Endodermal cell (in vitro differentiated cells): ENCODE measurements at regions not wholly inside any gene's neighbourhood (a gene's known extent, or its start where the extent isn't known, plus 50 kb on each side); places are given as distances from the start of the nearest gene placed in this dataset.

Experiments
- DNase-seq: peaks from one replicate; pipeline ENCODE4 v3.0.0-alpha.2; 2017
- H3K27ac ChIP-seq: 2 replicates; pipeline ENCODE4 v1.5.1; 2013; ENCODE audit warnings: mild to moderate bottlenecking, low read depth, low read length, moderate library complexity
- H3K27me3 ChIP-seq: 2 replicates; pipeline ENCODE4 v1.6.1; 2013; ENCODE audit warnings: mild to moderate bottlenecking, low read length, moderate library complexity; ENCODE audit not compliant: insufficient read depth, control insufficient read depth, poor library complexity, severe bottlenecking
- H3K36me3 ChIP-seq: 2 replicates; pipeline ENCODE4 v1.7.0; 2013; ENCODE audit warnings: mild to moderate bottlenecking, low read length, moderate library complexity; ENCODE audit not compliant: control insufficient read depth, insufficient read depth
- H3K4me1 ChIP-seq: one replicate; pipeline ENCODE4 v1.7.0; 2013; ENCODE audit warnings: low read length; ENCODE audit not compliant: control insufficient read depth, insufficient read depth
- H3K4me3 ChIP-seq: 2 replicates; pipeline ENCODE4 v1.5.1; 2013; ENCODE audit warnings: mild to moderate bottlenecking, low read length, moderate library complexity
- H3K9ac ChIP-seq: 2 replicates; pipeline ENCODE4 v1.6.1; 2013; ENCODE audit warnings: mild to moderate bottlenecking, low read length, moderate library complexity; ENCODE audit not compliant: poor library complexity, severe bottlenecking; ENCODE audit errors: extremely low read depth
- H3K9me3 ChIP-seq: 2 replicates; pipeline ENCODE4 v1.6.1; 2013; ENCODE audit warnings: mild to moderate bottlenecking, low read length, moderate library complexity; ENCODE audit not compliant: control insufficient read depth
- H3K27ac Mint-ChIP-seq: 2 replicates; pipeline ENCODE4 v1.8.0; 2020; ENCODE audit warnings: mixed read lengths
- H3K27me3 Mint-ChIP-seq: 2 replicates; pipeline ENCODE4 v1.8.0; 2021; ENCODE audit warnings: mild to moderate bottlenecking, mixed read lengths; ENCODE audit not compliant: insufficient read depth
- H3K36me3 Mint-ChIP-seq: 2 replicates; pipeline ENCODE4 v1.8.0; 2020; ENCODE audit warnings: low read depth, mixed read lengths
- H3K4me1 Mint-ChIP-seq: 2 replicates; pipeline ENCODE4 v1.8.0; 2020; ENCODE audit warnings: mixed read lengths
- H3K4me3 Mint-ChIP-seq: 2 replicates; pipeline ENCODE4 v1.8.0; 2020; ENCODE audit warnings: mild to moderate bottlenecking, moderate library complexity, mixed read lengths
- H3K9me3 Mint-ChIP-seq: 2 replicates; pipeline ENCODE4 v1.8.0; 2020; ENCODE audit warnings: mild to moderate bottlenecking, mixed read lengths
- WGBS, 2 experiments: methylation state at CpG; one replicate each; pipeline versions ENCODE4 v1.1.5 to v1.1.7; 2013; ENCODE audit warnings: missing lambda C conversion rate in 2 of 2, mixed read lengths in 1 of 2; ENCODE audit not compliant: insufficient coverage in 1 of 2, insufficient read length in 1 of 2; 5-methylcytosine and 5-hydroxymethylcytosine counted together
- TF ChIP-seq, protein P1 (sequence below): fragments of 200-600 bp; sonication (generic); conservative IDR thresholded peaks from 2 replicates; pipeline ENCODE4 v1.5.0; 2021; ENCODE audit warnings: antibody characterized with exemption, mild to moderate bottlenecking

DNA sequence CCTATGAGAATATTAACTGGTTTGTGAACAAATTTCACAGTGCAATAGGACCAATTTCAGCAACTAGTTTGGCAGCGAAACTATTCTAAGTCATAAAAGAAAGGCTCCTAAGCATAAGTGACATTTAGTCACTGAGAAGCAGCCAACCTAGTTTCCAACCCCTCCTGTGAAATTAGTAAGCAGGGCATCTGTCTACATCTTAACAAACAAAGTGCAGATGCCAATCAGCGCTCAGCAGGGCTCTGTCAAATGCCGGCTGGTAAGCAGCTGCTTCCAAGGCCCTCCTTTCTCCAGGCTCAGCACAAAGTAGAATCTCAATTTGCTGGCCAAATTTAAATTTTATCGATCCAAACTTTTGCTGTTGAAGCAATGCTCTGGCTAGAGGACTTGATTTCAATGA is 124.7 kb downstream of the ICOS start:
- no peaks in the 10 kb centered on the region for H3K9me3 ChIP-seq
- Mint-ChIP-seq H3K27ac (no peak overlapping the region), H3K4me1 (peaks cover 3% of the 10 kb centered on the region), H3K4me3 (no peak overlapping the region), H3K36me3 (no peaks in the 10 kb centered on the region), H3K9me3 (peaks cover 13% of the 10 kb centered on the region), H3K27me3 (no peaks in the 10 kb centered on the region)
- H3K36me3 ChIP-seq = no peaks in the 10 kb centered on the region
- no peaks in the 10 kb centered on the region for H3K4me1 ChIP-seq
- 73 to 84% methylated on average over 4 of the region's 4 CpGs for WGBS, 2 experiments
- peak overlapping the region; percentile 4 for H3K27ac ChIP-seq
- H3K9ac ChIP-seq = no peak overlapping the region
- no peaks in the 10 kb centered on the region for H3K27me3 ChIP-seq
- no peak for DNase-seq
- H3K4me3 ChIP-seq = no peak overlapping the region
- TF ChIP-seq, protein P1, sequence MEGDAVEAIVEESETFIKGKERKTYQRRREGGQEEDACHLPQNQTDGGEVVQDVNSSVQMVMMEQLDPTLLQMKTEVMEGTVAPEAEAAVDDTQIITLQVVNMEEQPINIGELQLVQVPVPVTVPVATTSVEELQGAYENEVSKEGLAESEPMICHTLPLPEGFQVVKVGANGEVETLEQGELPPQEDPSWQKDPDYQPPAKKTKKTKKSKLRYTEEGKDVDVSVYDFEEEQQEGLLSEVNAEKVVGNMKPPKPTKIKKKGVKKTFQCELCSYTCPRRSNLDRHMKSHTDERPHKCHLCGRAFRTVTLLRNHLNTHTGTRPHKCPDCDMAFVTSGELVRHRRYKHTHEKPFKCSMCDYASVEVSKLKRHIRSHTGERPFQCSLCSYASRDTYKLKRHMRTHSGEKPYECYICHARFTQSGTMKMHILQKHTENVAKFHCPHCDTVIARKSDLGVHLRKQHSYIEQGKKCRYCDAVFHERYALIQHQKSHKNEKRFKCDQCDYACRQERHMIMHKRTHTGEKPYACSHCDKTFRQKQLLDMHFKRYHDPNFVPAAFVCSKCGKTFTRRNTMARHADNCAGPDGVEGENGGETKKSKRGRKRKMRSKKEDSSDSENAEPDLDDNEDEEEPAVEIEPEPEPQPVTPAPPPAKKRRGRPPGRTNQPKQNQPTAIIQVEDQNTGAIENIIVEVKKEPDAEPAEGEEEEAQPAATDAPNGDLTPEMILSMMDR = no peak

DNA sequence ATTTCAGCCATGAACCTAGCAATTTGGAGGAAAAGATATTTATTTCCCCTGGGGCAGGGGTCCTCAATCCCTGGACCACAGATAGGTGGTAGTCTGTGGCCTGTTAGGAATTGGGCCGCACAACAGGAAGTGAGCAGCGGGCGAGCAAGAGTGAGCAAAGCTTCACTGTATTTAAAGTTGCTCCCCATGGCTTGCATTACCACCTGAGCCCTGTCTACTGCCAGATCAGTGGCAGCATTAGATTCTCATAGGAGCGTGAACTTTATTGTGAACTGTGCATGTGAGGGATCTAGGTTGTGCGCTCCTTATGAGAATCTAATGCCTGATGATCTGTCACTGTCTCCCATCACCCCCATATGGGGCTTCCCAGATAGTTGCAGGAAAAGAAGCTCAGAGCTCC is 127.6 kb downstream of the ICOS start:
- Histone ChIP-seq H3K4me1 (no peaks in the 10 kb centered on the region), H3K9ac (no peak overlapping the region), H3K27me3 (no peaks in the 10 kb centered on the region), H3K9me3 (no peaks in the 10 kb centered on the region), H3K27ac (no peak overlapping the region), H3K4me3 (no peak overlapping the region), H3K36me3 (no peaks in the 10 kb centered on the region)
- WGBS, 2 experiments = 94 to 100% methylated on average over 3 to 5 of the region's 5 CpGs
- Mint-ChIP-seq H3K4me1 (peaks cover 3% of the 10 kb centered on the region), H3K4me3 (no peak overlapping the region), H3K9me3 (peaks cover 13% of the 10 kb centered on the region), H3K36me3 (no peaks in the 10 kb centered on the region), H3K27me3 (no peaks in the 10 kb centered on the region), H3K27ac (no peak overlapping the region)
- no peak for DNase-seq
- TF ChIP-seq, protein P1 = no peak

DNA sequence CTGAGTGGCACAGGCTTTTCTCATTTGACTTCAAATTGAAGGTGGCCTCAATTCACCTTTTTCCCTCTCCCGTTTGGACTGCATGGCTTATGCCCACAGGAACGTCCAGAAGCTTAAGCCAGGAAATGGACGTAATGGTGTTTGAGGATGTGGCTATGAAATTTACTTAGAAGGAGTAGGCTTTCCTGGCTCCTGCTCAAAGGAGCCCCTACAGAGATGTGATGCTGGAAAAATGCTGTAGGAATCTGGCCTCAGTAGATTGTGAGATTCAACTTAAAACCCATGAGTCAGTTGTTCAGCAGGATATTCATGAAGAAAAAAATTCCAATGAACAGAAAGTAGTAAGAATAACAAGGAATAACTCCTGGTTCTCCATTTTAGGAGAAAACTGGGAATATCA is 129.0 kb downstream of the ICOS start:
- H3K36me3 ChIP-seq = no peaks in the 10 kb centered on the region
- Mint-ChIP-seq H3K27me3 (no peaks in the 10 kb centered on the region), H3K4me3 (no peak overlapping the region), H3K4me1 (peaks cover 3% of the 10 kb centered on the region), H3K36me3 (no peaks in the 10 kb centered on the region), H3K9me3 (peaks cover 13% of the 10 kb centered on the region), H3K27ac (no peak overlapping the region)
- no peak overlapping the region for H3K4me3 ChIP-seq
- no peak overlapping the region for H3K9ac ChIP-seq
- no peaks in the 10 kb centered on the region for H3K9me3 ChIP-seq
- no peaks in the 10 kb centered on the region for H3K4me1 ChIP-seq
- TF ChIP-seq, protein P1 = no peak
- no peaks in the 10 kb centered on the region for H3K27me3 ChIP-seq
- H3K27ac ChIP-seq = no peak overlapping the region
- DNase-seq = no peak
- 94% methylated on average over 3 of the region's 3 CpGs; no CpG with 5 or more reads in 1 of the 2 experiments for WGBS, 2 experiments
